Neural cell (in vitro differentiated cells): ENCODE measurements at regions not wholly inside any gene's neighbourhood (a gene's known extent, or its start where the extent isn't known, plus 50 kb on each side); places are given as distances from the start of the nearest gene placed in this dataset.

ENCODE experiments used
- CTCF ChIP-seq: fragments of 450-650 bp; IDR thresholded peaks from 2 replicates; pipeline ENCODE4 v1.5.1; 2014; ENCODE audit warnings: antibody characterized with exemption, mild to moderate bottlenecking, moderate library complexity; ENCODE audit not compliant: poor library complexity, severe bottlenecking
- EZH2 ChIP-seq: fragments of 200-600, 300-800 bp; shearing (Covaris generic), sonication (generic); IDR thresholded peaks from 2 replicates; pipeline ENCODE4 v1.6.1; 2014; ENCODE audit warnings: antibody characterized with exemption, low read length, borderline replicate concordance, mild to moderate bottlenecking; ENCODE audit not compliant: insufficient read depth, poor library complexity, severe bottlenecking
- POLR2AphosphoS5 ChIP-seq: IDR thresholded peaks from 2 replicates; pipeline ENCODE4 v1.6.1; 2012
- RAD21 ChIP-seq: fragments of 450-650 bp; conservative IDR thresholded peaks from 2 replicates; pipeline ENCODE4 v1.6.1; 2014; ENCODE audit warnings: antibody characterized with exemption, mild to moderate bottlenecking, moderate library complexity

GRCh38 chr4:181755846-181756245, 487.4 kb upstream of the TENM3 start:
- TF ChIP-seq CTCF (no peak), EZH2 (no peak), RAD21 (no peak), POLR2AphosphoS5 (no peak)
